IPS-18c (cell line): ENCODE measurements at regions not wholly inside any gene's neighbourhood (a gene's known extent, or its start where the extent isn't known, plus 50 kb on each side); places are given as distances from the start of the nearest gene placed in this dataset.
"Not testable (repeated sequence)": the region's sequence is repeated elsewhere in the genome, so short reads cannot be mapped to it uniquely, and the experiment has no call there.

ENCODE experiments used
- H3K4me3 ChIP-seq: 2 replicates; pipeline ENCODE4 v1.7.0; 2013; ENCODE audit warnings: low read depth, mild to moderate bottlenecking, low read length, moderate library complexity; ENCODE audit not compliant: insufficient read depth
- H3K9me3 ChIP-seq: one replicate; pipeline ENCODE4 v1.6.1; 2013; ENCODE audit warnings: mild to moderate bottlenecking, low read length, moderate library complexity; ENCODE audit not compliant: control insufficient read depth, insufficient read depth

DNA sequence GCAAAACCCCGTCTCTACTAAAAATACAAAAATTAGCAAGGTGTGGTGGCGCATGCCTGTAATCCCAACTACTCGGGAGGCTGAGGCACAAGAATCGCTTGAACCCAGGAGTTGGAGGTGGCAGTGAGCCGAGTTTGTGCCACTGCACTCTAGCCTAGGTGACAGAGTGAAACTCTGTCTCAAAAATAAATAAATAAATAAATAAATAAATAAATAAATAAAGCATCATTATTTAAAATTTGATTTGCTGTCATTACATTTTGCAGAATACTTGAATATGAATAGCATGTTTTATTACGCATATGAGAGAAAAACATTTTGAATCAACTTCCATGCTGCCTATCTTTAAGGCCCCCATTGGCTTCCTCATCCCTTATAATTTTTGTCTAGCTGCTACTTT, 53.4 kb upstream of the MED14 start:
- H3K9me3 ChIP-seq, result not testable (repeated sequence)

DNA sequence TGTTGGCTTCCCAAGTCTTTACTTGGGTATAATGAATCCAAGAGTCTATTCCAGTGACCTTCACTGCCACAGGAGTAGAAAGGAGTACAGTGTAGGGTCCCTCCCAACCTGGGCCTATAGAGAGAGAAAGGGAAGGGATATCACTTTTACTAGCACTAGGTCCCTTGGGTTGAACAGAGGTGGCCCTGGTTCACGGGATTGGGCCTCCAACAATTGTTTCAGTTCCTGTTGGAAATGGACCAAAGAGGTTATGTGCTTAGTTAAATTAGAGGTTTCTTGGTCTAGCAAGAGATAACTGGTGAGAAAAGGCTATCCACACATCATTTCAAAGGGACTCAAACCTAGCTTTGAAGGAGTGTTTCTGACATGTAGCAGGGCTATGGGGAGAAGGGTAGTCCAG, 57.1 kb upstream of the MED14 start:
- H3K9me3 ChIP-seq, result peaks cover 4% of the 10 kb centered on the region
- H3K4me3 ChIP-seq, result no peak overlapping the region

More for the DNA sequence above, 53.4 kb upstream of the MED14 start:
- H3K4me3 ChIP-seq, result not testable (repeated sequence)

DNA sequence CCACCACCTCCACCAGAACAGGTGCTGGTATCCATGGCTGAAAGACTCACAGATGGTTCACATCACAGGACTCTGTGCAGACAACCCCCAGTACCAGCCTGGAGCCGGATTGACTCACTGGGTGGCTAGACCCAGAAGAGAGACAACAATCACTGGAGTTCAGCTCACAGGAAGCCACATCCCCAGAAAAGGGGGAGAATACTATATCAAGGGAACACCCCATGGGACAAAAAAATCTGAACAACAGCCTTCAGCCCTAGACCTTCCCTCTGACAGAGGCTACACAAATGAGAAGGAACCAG, 59.4 kb upstream of the MED14 start:
- not testable (repeated sequence) for H3K4me3 ChIP-seq, H3K9me3 ChIP-seq

DNA sequence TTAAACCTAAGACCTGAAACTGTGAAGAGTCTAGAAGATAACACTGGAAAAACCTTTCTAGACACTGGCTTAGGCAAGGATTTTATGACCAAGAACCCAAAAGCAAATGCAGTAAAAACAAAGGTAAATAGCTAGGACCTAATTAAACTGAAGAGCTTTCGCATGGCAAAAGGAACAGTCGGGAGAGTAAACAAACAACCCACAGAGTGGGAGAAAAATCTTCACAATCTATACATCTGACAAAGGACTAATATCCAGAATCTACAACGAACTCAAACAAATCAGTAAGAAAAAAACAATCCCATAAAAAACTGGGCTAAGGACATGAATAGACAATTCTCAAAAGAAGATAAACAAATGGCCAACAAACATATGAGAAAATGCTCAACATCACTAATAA, 64.4 kb upstream of the MED14 start:
- not testable (repeated sequence) for H3K4me3 ChIP-seq, H3K9me3 ChIP-seq

DNA sequence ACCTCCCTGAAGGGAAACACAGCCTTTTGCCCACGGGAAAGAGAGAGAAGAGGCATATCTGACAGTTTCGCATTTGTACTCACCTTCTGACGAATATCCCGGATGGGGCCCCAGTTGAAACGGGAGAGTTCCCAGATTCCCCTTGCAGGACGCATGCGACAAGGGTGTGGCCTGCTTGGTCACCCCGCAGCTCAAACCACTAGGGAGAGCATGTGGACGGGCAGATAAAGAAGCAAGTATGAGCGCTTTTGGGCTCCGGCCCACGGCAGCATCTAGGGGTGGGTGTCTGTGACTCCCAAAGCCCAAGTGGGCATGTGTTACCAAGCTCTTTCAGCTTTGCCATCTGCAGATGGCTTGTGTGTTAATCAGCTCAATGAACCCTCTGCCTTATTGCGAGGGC, 70.1 kb upstream of the MED14 start:
- Histone ChIP-seq H3K9me3 (peaks cover 4% of the 10 kb centered on the region), H3K4me3 (no peak overlapping the region)

DNA sequence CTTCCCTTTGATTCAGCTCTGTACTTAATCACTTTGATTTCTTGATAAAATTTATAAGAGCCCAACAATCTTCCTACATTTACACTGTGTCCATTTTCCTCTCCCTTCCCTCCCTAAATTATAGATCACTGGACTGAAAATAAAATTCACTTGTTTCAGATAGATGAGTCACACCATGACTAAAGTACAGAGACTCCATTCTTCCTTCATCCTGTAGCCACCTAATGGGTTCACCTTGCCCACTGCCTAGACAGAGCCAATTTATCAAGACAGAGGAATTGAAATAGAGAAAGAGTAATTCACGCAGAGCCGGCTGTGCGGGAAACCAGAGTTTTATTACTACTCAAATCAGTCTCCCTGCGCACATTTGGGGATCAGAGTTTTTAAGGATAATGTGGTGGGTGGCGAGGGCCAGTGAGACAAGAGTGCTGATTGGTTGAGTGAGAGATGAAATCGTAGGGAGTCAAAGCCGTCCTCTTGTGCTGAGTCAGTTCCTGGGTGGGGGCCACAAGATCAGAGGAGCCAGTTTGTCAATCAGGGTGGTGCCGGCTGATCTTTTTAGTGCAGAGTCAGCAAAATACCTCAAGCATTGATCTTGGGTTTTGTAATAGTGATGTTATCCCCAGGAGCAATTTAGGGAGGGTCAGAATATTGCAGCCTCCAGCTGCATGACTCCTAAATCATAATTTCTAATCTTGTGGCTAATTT, 71.3 kb upstream of the MED14 start:
- peaks cover 4% of the 10 kb centered on the region for H3K9me3 ChIP-seq
- no peak overlapping the region for H3K4me3 ChIP-seq

DNA sequence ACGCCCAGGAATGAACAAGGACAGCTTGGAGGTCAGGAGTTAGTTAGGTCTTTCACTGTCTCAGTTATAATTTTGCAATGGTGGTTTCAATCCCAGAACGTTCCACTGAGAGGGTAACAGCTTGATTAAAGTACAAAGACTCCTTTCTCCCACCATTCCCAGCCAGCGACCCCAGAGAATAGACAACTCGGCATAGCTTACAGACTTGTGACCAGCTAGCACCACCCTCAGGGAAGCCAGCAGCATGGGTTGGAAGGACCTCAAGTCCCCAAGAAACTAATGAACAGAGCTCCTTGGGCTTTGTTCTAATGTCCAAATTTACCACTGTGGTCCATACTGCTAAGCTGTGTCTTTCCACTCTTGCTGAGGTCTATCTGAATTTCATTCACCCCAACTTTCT, 72.0 kb upstream of the MED14 start:
- Histone ChIP-seq H3K9me3 (peaks cover 4% of the 10 kb centered on the region), H3K4me3 (no peak overlapping the region)

DNA sequence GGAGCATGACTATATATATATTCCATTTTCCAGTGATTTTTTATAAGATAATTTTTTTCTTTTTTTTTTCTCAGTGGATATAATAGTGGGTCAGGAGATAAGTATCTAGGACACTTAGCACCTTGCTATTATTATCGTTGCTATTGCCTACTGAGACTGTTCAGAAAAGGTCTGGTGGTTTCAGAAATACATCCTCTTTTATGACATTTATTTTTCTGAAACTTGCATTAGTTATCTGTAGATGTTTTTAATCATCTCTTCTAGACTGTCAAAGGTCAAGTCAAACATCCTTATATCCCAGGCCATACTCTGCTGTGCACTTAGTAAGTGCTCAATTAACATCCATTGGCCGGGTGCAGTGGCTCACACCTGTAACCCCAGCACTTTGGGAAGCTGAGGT, 72.9 kb upstream of the MED14 start:
- H3K4me3 ChIP-seq, result no peak overlapping the region

DNA sequence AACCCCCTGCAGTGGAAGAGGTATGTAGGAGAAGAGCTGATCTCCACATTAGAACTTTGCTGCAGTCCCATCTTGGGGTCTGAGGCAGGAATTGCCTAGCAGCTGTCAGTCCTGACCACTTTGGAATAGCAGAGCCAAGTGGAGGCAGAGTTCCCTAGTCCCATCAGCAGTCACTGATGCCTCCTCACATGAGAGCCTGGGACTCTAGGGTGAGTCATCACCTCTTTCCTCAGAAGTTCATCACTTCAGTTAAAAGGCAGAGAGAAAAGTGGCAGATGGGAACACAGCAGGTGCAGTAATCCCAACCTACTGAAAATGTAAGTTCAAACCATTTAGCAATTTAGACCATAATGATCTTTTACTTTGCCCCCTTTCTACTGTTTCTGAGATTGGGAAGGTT, 73.9 kb upstream of the MED14 start:
- Histone ChIP-seq H3K4me3 (no peak overlapping the region), H3K9me3 (peaks cover 4% of the 10 kb centered on the region)

More for the DNA sequence above, 72.9 kb upstream of the MED14 start:
- H3K9me3 ChIP-seq, result peaks cover 4% of the 10 kb centered on the region

DNA sequence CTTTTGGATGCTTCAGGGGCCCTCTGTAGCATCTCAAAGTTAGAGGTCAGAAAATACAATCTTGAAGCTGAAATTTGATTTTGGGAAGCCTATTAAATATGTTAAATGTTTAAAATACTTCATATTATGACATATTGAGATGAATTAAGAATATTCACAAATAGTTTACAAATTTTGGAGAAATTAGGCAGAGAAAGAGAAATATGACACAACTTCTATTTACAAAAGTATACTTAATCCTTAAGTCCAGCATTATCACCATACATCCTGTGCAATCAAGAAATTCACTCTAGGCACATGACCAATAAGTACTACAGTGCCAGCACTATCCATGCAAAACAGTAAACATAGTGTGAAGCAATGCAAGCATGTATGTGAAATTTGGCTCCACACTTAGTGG, 79.7 kb upstream of the MED14 start:
- H3K9me3 ChIP-seq, H3K4me3 ChIP-seq: not testable (repeated sequence)

DNA sequence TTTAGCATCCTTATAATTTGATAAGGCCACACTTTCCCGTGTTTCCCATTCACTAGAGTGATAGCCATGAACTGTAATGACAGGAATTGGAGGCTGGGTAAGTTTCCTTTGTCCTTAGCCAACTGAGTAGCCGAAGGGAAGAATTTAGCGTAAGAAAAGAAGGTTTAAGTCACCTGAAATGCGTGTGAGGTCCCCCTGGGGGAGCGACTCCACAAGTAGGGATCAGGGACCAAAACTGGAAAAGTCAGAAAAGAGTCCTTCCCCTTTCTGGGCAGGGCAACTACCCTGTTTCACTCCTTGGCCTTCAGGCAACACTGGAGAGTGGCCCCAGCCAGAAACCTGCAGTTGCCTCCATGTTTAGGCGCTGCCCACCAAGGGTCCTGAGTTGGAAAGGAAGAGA, 81.6 kb upstream of the MED14 start:
- Histone ChIP-seq H3K9me3 (peaks cover 4% of the 10 kb centered on the region), H3K4me3 (no peak overlapping the region)

DNA sequence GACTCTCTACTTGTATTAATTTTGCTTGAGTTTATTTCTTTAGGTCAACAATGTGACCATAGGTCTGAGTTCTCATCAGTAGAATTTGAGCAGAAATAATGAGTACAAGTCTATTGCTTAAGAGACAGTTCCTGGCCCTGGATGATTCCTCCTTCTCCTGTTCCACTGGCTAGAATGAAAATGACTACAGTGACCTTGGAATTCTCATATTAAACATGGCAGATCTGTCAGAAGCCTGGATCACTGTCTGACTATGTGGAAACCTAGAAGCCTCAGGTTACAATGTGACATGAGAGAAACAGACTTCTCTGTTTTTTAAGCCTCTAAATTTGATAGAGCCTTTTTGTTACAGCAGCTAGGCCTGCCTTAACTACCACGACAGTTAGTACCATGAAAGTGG, 82.9 kb upstream of the MED14 start:
- peaks cover 4% of the 10 kb centered on the region for H3K9me3 ChIP-seq
- H3K4me3 ChIP-seq, result no peak overlapping the region

DNA sequence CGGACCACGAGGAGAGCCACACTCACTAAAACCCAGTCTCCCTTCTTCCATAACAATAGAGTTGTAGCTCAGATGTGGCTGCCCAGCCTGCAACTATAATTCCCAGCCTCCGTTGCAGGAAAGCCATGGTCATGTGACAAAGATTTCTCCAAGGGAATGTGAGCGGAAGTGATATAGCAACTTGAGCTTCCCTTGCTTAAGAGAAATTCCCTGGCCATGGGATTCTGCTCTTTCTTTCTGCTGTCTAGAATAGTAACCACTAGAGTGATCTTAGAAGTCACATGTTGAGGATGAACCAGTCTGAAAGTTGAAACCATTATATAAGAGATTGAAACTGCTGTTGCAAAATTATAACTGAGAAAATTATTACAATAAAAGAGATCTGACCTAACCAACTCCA, 86.4 kb upstream of the MED14 start:
- no peaks in the 10 kb centered on the region for H3K9me3 ChIP-seq

DNA sequence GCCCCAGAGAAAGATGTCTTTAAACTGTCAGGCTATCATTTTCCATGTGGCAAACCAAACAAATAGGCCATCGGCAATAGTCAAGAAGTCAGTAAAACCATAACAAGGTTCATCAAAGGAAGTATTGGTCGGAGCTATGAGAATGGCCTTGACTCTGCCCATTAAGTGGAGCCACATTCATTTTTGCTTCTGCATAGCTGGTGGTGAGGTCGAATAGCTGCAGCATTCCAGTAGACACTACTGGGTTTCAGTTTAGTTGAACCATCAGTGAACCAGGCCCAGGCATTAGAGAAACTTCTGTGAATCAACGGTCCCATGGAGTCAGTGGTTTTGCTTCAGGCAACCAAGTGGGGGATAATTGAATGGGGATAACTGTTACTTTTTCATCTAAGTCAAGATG, 92.0 kb upstream of the MED14 start:
- no peaks in the 10 kb centered on the region for H3K9me3 ChIP-seq
- no peak overlapping the region for H3K4me3 ChIP-seq

More for the DNA sequence above, 86.4 kb upstream of the MED14 start:
- H3K4me3 ChIP-seq, result no peak overlapping the region

DNA sequence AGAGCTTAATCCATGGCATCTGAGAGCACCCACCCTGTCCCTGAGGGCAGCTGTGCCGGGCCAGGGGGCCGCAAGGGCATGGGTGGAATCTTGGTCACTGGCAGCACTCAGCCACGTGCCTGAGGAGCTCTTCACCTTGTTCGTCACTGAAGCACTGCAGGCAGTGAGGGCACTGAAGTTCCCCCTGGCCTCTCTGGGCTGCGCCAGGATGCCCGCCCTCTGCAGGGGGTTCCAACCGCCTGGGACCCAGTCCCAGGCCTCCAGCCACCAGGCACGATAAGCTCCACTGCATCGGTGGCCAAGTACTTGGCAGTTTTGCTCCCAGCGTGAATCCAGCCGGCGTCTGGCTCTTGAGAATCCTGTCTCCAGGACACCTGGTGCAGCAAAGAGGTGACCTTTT, 96.4 kb upstream of the MED14 start:
- peaks cover 11% of the 10 kb centered on the region for H3K9me3 ChIP-seq

DNA sequence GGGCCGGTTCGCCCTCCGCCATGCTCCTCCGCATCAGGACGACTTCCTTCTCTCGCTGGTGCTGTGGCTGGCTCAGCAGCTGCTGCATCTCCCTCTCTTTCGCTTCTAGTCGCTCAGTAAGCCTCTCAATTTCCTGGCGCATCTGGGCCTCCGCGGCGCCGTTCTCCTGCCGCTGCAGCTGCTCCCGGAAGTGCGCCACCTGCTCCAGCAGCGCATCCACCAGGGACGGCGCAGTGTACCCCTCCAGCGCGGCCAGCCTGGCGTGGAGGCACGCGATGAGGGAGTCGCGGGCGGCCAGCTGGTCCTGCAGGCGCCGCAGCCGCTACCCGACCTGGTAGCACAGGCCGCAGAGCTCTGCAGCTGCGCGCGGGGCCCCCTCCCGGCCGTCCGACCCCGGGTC, 97.4 kb upstream of the MED14 start:
- Histone ChIP-seq H3K9me3 (peaks cover 11% of the 10 kb centered on the region), H3K4me3 (no peak overlapping the region)

More for the DNA sequence above, 96.4 kb upstream of the MED14 start:
- no peak overlapping the region for H3K4me3 ChIP-seq

DNA sequence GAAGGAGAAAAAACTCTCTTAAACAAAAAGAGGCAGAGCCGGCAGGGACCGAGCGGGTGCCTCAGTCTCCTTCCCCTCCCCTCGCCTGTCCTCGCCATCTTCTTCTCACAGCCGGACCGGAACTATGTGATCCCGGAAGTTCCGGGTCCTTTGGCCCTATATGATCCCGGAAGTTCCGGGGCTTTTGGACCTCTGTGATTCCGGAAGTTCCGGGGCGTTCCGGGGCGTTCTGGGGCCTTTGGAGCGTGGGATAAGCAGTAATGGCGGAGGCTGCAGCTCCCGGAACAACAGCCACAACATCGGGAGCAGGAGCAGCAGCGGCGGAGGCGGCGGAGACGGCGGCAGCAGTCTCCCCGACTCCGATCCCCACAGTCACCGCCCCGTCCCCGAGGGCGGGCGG, 98.9 kb upstream of the MED14 start:
- H3K4me3 ChIP-seq, result no peak overlapping the region
- peaks cover 11% of the 10 kb centered on the region for H3K9me3 ChIP-seq

DNA sequence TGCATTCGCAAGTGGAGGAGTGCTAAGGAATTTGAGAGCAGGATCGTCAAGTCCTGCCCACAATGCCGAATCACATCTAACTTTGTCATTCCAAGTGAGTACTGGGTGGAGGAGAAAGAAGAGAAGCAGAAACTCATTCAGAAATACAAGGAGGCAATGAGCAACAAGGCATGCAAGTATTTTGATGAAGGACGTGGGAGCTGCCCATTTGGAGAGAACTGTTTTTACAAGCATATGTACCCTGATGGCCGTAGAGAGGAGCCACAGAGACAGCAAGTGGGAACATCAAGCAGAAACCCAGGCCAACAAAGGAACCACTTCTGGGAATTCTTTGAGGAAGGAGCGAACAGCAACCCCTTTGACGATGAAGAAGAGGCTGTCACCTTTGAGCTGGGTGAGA, 100.2 kb upstream of the MED14 start:
- no peak overlapping the region for H3K4me3 ChIP-seq

DNA sequence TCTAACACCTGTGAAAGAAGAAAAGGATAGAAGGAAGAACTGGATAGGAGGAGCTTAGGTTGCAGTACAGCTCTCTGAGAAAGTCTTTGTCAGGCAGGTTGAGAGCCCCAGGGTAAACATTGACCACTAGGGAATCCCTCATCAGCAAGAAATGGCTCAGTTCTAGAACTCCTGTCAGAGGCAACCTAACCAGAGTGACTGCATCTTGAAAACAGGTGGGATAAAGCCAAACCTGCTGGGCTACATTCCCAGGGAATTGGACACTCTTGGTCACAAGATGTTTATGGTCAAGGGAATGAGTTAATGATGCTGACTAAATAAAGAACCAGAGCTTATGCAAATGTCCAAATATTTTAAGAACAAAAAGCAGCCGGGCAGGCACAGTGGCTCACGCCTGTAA, 108.3 kb upstream of the MED14 start:
- Histone ChIP-seq H3K9me3 (peaks cover 14% of the 10 kb centered on the region), H3K4me3 (no peak overlapping the region)

More for the DNA sequence above, 100.2 kb upstream of the MED14 start:
- H3K9me3 ChIP-seq, result peaks cover 13% of the 10 kb centered on the region
